Activated CD8-positive, alpha-beta memory T cell treated with anti-CD3 and anti-CD28 coated beads for 36 hours (primary cell): ENCODE measurements at regions not wholly inside any gene's neighbourhood (a gene's known extent, or its start where the extent isn't known, plus 50 kb on each side); places are given as distances from the start of the nearest gene placed in this dataset.

Source experiments
- CTCF ChIA-PET: fragments of 350-600 bp; sonication (Branson Sonifier 250); formaldehyde crosslinking; loops from one replicate; lab custom pipeline; 2021; ENCODE audit warnings: antibody characterized with exemption; lab: Charles Lee
- POLR2A ChIA-PET: fragments of 350-600 bp; sonication (Branson Sonifier 250); formaldehyde crosslinking; loops from one replicate; lab custom pipeline; 2021; ENCODE audit warnings: antibody characterized with exemption; lab: Charles Lee

GRCh38 chr2:118244686-118245085, 156.4 kb downstream of the INSIG2 start:
- CTCF ChIA-PET: no interaction called here
- POLR2A ChIA-PET: no interaction called here

GRCh38 chr2:118243031-118243430, 154.8 kb downstream of the INSIG2 start:
- POLR2A ChIA-PET: no interaction called here
- CTCF ChIA-PET: no interaction called here

GRCh38 chr2:118242216-118242615, 153.9 kb downstream of the INSIG2 start:
- ChIA-PET CTCF (interaction anchor here (1.7 kb wide), 1 partner anchor 20 kb away, joined by 4 read pairs; no protein-coding TSS in a partner anchor), POLR2A (no interaction called here)

GRCh38 chr2:118241128-118241527, 152.9 kb downstream of the INSIG2 start:
- CTCF ChIA-PET: interaction anchor here (0.5 to 1.7 kb wide), 2 partner anchors 19 to 1167 kb away, joined by 3 to 4 read pairs; no protein-coding TSS in a partner anchor
- POLR2A ChIA-PET: no interaction called here

- ChIA-PET POLR2A (no interaction called here), CTCF (no interaction called here)
These were observed 152.0 kb downstream of the INSIG2 start for GRCh38 chr2:118240276-118240675.

- POLR2A ChIA-PET: no interaction called here
- CTCF ChIA-PET: interaction anchor here (0.7 kb wide), 1 partner anchor 16 kb away, joined by 3 read pairs; no protein-coding TSS in a partner anchor
These were observed 151.0 kb downstream of the INSIG2 start for GRCh38 chr2:118239284-118239683.

- POLR2A ChIA-PET: no interaction called here
- CTCF ChIA-PET: no interaction called here
These were observed 149.2 kb downstream of the INSIG2 start for GRCh38 chr2:118237451-118237850.

GRCh38 chr2:118232796-118233195, 144.5 kb downstream of the INSIG2 start:
- ChIA-PET POLR2A (no interaction called here), CTCF (no interaction called here)

- CTCF ChIA-PET: no interaction called here
- POLR2A ChIA-PET: no interaction called here
These were observed 144.1 kb downstream of the INSIG2 start for GRCh38 chr2:118232391-118232790.

- CTCF ChIA-PET: no interaction called here
- POLR2A ChIA-PET: no interaction called here
These were observed 143.5 kb downstream of the INSIG2 start for GRCh38 chr2:118231759-118232158.

- ChIA-PET CTCF (interaction anchor here (1.2 to 1.3 kb wide), 2 partner anchors 628 kb away, joined by 4 to 7 read pairs; no protein-coding TSS in a partner anchor), POLR2A (no interaction called here)
These were observed 139.6 kb downstream of the INSIG2 start for GRCh38 chr2:118227698-118228508.

- POLR2A ChIA-PET: no interaction called here
These were observed 137.4 kb downstream of the INSIG2 start for GRCh38 chr2:118225666-118226065.

GRCh38 chr2:118224895-118225311, 136.6 kb downstream of the INSIG2 start:
- ChIA-PET CTCF (interaction anchor here (1.6 kb wide), 1 partner anchor 630 kb away, joined by 7 read pairs; no protein-coding TSS in a partner anchor), POLR2A (no interaction called here)

More at GRCh38 chr2:118225666-118226065, 137.4 kb downstream of the INSIG2 start:
- CTCF ChIA-PET: no interaction called here

GRCh38 chr2:118223992-118224894, 136.0 kb downstream of the INSIG2 start:
- ChIA-PET CTCF (interaction anchor here (0.6 to 1.6 kb wide), 2 partner anchors 631 to 1983 kb away, joined by 3 to 7 read pairs; no protein-coding TSS in a partner anchor), POLR2A (no interaction called here)

- ChIA-PET POLR2A (no interaction called here), CTCF (interaction anchor here (0.6 to 2.5 kb wide), 4 partner anchors 15 to 1983 kb away, joined by 3 to 21 read pairs (median 3); no protein-coding TSS in a partner anchor)
These were observed 135.3 kb downstream of the INSIG2 start for GRCh38 chr2:118223511-118223991.

GRCh38 chr2:118222672-118223421, 134.6 kb downstream of the INSIG2 start:
- ChIA-PET CTCF (interaction anchor here (0.6 to 2.5 kb wide), 5 partner anchors 16 to 632 kb away, joined by 3 to 21 read pairs (median 3); no protein-coding TSS in a partner anchor), POLR2A (interaction anchor here (1.1 kb wide), 1 partner anchor 633 kb away, joined by 3 read pairs; no protein-coding TSS in a partner anchor)

- ChIA-PET CTCF (interaction anchor here (0.7 to 2.5 kb wide), 4 partner anchors 20 to 633 kb away, joined by 3 to 21 read pairs (median 4); no protein-coding TSS in a partner anchor), POLR2A (interaction anchor here (1.1 kb wide), 1 partner anchor 634 kb away, joined by 3 read pairs; no protein-coding TSS in a partner anchor)
These were observed 134.0 kb downstream of the INSIG2 start for GRCh38 chr2:118222273-118222594.

GRCh38 chr2:118221536-118222272, 133.4 kb downstream of the INSIG2 start:
- POLR2A ChIA-PET: interaction anchor here (1.1 kb wide), 1 partner anchor 634 kb away, joined by 3 read pairs; no protein-coding TSS in a partner anchor

More at GRCh38 chr2:118221536-118222272, 133.4 kb downstream of the INSIG2 start:
- CTCF ChIA-PET: interaction anchor here (0.7 to 2.5 kb wide), 5 partner anchors 20 to 633 kb away, joined by 3 to 21 read pairs (median 3); no protein-coding TSS in a partner anchor
